ENCODE measurements at regions not wholly inside any gene's neighbourhood (a gene's known extent, or its start where the extent isn't known, plus 50 kb on each side); places are given as distances from the start of the nearest gene placed in this dataset.
"Not testable (repeated sequence)": the region's sequence is repeated elsewhere in the genome, so short reads cannot be mapped to it uniquely, and the experiment has no call there.

- not testable (repeated sequence) for TF ChIP-seq OSR1 (CRISPR knock-in tag; IDR thresholded peaks at IDR 0.05); SNAI2 (CRISPR knock-in tag; IDR thresholded peaks at IDR 0.05); BACH2 (CRISPR knock-in tag; IDR thresholded peaks at IDR 0.05; ENCODE audit: borderline replicate concordance); ZNF565 (CRISPR knock-in tag; conservative IDR thresholded peaks at IDR 0.05; ENCODE audit: low read depth); ZFP30 (CRISPR knock-in tag; IDR thresholded peaks at IDR 0.05); CSRNP3 (CRISPR knock-in tag; IDR thresholded peaks at IDR 0.05); POU6F1 (CRISPR knock-in tag; IDR thresholded peaks at IDR 0.05; ENCODE audit: borderline replicate concordance, low read depth); TCF4 (CRISPR knock-in tag; IDR thresholded peaks at IDR 0.05; ENCODE audit: borderline replicate concordance); GLIS3 (CRISPR knock-in tag; IDR thresholded peaks at IDR 0.05); ISL1 (CRISPR knock-in tag; IDR thresholded peaks at IDR 0.05); ZFP3 (CRISPR knock-in tag; IDR thresholded peaks at IDR 0.05); ZC3H10 (CRISPR knock-in tag; IDR thresholded peaks at IDR 0.05)
These were observed 95.1 kb upstream of the GARIN1A start for GRCh38 chr7:128576953-128577352.
